Nucleus accumbens (tissue), 56 donors: ENCODE measurements at regions not wholly inside any gene's neighbourhood (a gene's known extent, or its start where the extent isn't known, plus 50 kb on each side); places are given as distances from the start of the nearest gene placed in this dataset.

Experiments
- DNase-seq, 56 donors: peaks; one replicate each; lab custom pipeline; 2025; lab: John Stamatoyannopoulos, UW

- DNase-seq, result no peak
Observed at GRCh38 chr1:71193153-71193552, 112.3 kb upstream of the ZRANB2 start.

- no peak for DNase-seq
Observed at GRCh38 chr1:71191520-71191919, 110.7 kb upstream of the ZRANB2 start.

- DNase-seq, result no peak
Observed at GRCh38 chr1:71190843-71191242, 110.0 kb upstream of the ZRANB2 start.

GRCh38 chr1:71184410-71184809 lies 103.6 kb upstream of the ZRANB2 start:
- no peak for DNase-seq

GRCh38 chr1:71179997-71180396 lies 99.2 kb upstream of the ZRANB2 start:
- no peak for DNase-seq

GRCh38 chr1:71170925-71171324 lies 90.1 kb upstream of the ZRANB2 start:
- no peak for DNase-seq

GRCh38 chr1:71167505-71167904 lies 86.7 kb upstream of the ZRANB2 start:
- no peak for DNase-seq

GRCh38 chr1:71166178-71167173 lies 85.6 kb upstream of the ZRANB2 start:
- DNase-seq, result no peak

- DNase-seq, result no peak
Observed at GRCh38 chr1:71157715-71158114, 76.9 kb upstream of the ZRANB2 start.

GRCh38 chr1:71157151-71157550 lies 76.3 kb upstream of the ZRANB2 start:
- DNase-seq, result no peak

- DNase-seq, result no peak
Observed at GRCh38 chr1:71156590-71156989, 75.8 kb upstream of the ZRANB2 start.

- no peak for DNase-seq
Observed at GRCh38 chr1:71154429-71154828, 73.6 kb upstream of the ZRANB2 start.

GRCh38 chr1:71153826-71154225 lies 73.0 kb upstream of the ZRANB2 start:
- no peak for DNase-seq

- no peak for DNase-seq
Observed at GRCh38 chr1:71147637-71148360, 67.0 kb upstream of the ZRANB2 start.

- DNase-seq, result no peak
Observed at GRCh38 chr1:71135571-71135970, 54.7 kb upstream of the ZRANB2 start.
